Pancreas (tissue), 10 donors: ENCODE measurements at regions not wholly inside any gene's neighbourhood (a gene's known extent, or its start where the extent isn't known, plus 50 kb on each side); places are given as distances from the start of the nearest gene placed in this dataset.

Experiments
- ATAC-seq, 4 donors: fragments of 200-7000 bp; cut with Tn5 transposase; one replicate each; pipeline versions ENCODE4 v1.8.0 to v1.9.1; 2020; ENCODE audit warnings: mild to moderate bottlenecking in 4 of 4, moderate library complexity in 4 of 4
- DNase-seq, 6 donors: peaks; one replicate each; pipeline ENCODE4 v3.0.0-alpha.2; 2020
- FAIRE-seq: peaks from 2 replicates; lab custom pipeline; 2012; peaks lifted over from hg19 to GRCh38; lab: Jason Lieb, UNC
- H3K27ac ChIP-seq, 4 donors: fragments of 200-600 bp; sonication (generic); 1 replicate in 3 of 4; 2 replicates in 1 of 4; pipeline versions ENCODE4 v1.5.0 to v1.8.0; 2020
- H3K27me3 ChIP-seq, 4 donors: fragments of 200-600 bp; one replicate each; pipeline ENCODE4 v1.8.0; 2021
- H3K36me3 ChIP-seq, 3 donors: fragments of 200-600 bp; sonication (generic) in 1 of 3; one replicate each; pipeline versions ENCODE4 v1.5.0 to v1.8.0; 2020 to 2021
- H3K4me1 ChIP-seq, 3 donors: fragments of 200-600 bp; one replicate each; pipeline ENCODE4 v1.8.0; 2021
- H3K4me3 ChIP-seq, 4 donors: fragments of 200-600 bp; sonication (generic) in 2 of 4; one replicate each; pipeline versions ENCODE4 v1.5.0 to v1.8.0; 2020 to 2021
- H3K9me3 ChIP-seq, 4 donors: fragments of 200-600 bp; one replicate each; pipeline ENCODE4 v1.8.0; 2021
- CTCF ChIP-seq, 4 donors: fragments of 200-600 bp; sonication (generic) in 3 of 4; IDR thresholded peaks; one replicate each; pipeline versions ENCODE4 v1.5.0 to v1.8.0; 2021; ENCODE audit warnings: antibody characterized with exemption in 4 of 4
- WGBS, 2 donors: extraction: QIAGEN DNeasy Blood & Tissue Kit; methylation state at CpG; one replicate each; pipeline ENCODE4 v1.1.7; 2013; 5-methylcytosine and 5-hydroxymethylcytosine counted together
- intact Hi-C, 3 donors: fragments of 100-400 bp; cut with DNase I; formaldehyde crosslinking; loops; one replicate each; pipeline versions ENCODE4 v1.11.1 to v1.14.2; 2022
- donor health status: healthy with polysubstance abuse.
- donor health status: DM: no; HTN: no; CAD: no; lungs with moderate emphysema.
- donor health status: DM: no; HTN: no; CAD: no.
- donor health status: control.
- donor health status: control.
- donor health status: Bipolar disorder and iron deficiency.
- donor health status: DM: yes; HTN: yes; CAD: no.
- donor health status: DM: no; HTN: no; CAD: no.
- donor health status: DM: no; HTN: no; CAD: no.
- donor health status: DM: yes; HTN: yes; CAD: no.

GRCh38 chr3:80357761-80358160, 590.0 kb upstream of the ROBO1 start:
- H3K4me1 ChIP-seq, result no peaks in the 10 kb centered on the region
- no peaks in the 10 kb centered on the region for H3K9me3 ChIP-seq
- ATAC-seq, result no peak
- H3K36me3 ChIP-seq, result no peaks in the 10 kb centered on the region
- no peak overlapping the region for H3K27ac ChIP-seq
- H3K4me3 ChIP-seq, result no peak overlapping the region
- TF ChIP-seq CTCF (IDR thresholded peaks at IDR 0.05), result no peak
- intact Hi-C loops, result no loop called here
- DNase-seq, result no peak
- no peaks in the 10 kb centered on the region for H3K27me3 ChIP-seq
- no peak for FAIRE-seq

DNA sequence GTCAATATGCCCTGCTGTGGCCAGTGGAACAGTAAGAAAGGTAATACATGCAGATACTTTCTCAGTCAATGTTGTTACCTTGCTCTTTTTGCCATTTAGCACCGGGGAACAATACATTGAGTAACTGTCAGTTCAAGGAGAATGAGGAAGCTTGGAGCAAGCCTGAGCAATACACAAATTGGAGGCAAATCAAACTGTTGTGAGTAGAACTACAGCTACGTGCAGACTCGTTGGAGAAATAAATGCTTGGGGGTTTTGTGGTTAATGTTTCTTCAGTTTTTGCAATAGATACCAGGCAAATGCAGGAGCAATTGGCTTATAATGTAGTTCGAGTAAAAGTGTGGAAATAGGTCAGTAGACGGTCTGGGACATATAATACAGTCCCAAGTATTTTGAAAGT, 587.3 kb upstream of the ROBO1 start:
- TF ChIP-seq CTCF (IDR thresholded peaks at IDR 0.05), result no peak
- FAIRE-seq (no peak), DNase-seq (no peak), ATAC-seq (no peak)
- H3K27me3 ChIP-seq, result no peaks in the 10 kb centered on the region
- intact Hi-C loops, result no loop called here
- no peak overlapping the region for H3K4me3 ChIP-seq
- H3K36me3 ChIP-seq, result no peaks in the 10 kb centered on the region
- no peak overlapping the region for H3K27ac ChIP-seq
- no peaks in the 10 kb centered on the region for H3K9me3 ChIP-seq
- 33 to 40% methylated on average over 5 of the region's 5 CpGs for WGBS, 2 donors
- H3K4me1 ChIP-seq, result no peaks in the 10 kb centered on the region

DNA sequence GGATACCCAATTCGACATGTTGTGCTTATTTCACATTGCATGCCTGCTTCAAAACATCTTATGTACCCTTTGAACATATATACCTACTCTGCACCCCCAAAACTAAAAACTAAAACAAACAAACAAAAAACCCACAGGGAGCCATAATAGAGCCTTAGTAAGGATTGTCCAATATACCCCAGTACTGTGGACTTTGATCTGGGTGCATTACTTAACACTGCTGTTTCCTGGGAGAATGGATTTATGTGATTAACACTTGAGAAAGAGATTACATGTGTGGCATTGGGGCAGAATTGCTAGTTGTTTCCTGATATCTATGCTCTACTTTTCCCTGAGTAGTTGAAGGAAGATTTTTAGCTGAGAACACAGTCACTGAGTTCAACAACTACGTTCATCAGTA, 583.4 kb upstream of the ROBO1 start:
- Histone ChIP-seq H3K4me3 (no peak overlapping the region), H3K36me3 (no peaks in the 10 kb centered on the region), H3K27ac (no peak overlapping the region), H3K27me3 (no peaks in the 10 kb centered on the region), H3K4me1 (no peaks in the 10 kb centered on the region), H3K9me3 (no peaks in the 10 kb centered on the region)
- FAIRE-seq (no peak), ATAC-seq (no peak), DNase-seq (no peak)
- WGBS, 2 donors, result 45 to 60% methylated on average over 2 of the region's 2 CpGs
- TF ChIP-seq CTCF (IDR thresholded peaks at IDR 0.05), result no peak
- intact Hi-C loops, result no loop called here

- no peaks in the 10 kb centered on the region for H3K4me1 ChIP-seq
- no peaks in the 10 kb centered on the region for H3K27me3 ChIP-seq
- FAIRE-seq (no peak), ATAC-seq (no peak), DNase-seq (no peak)
- H3K9me3 ChIP-seq, result no peaks in the 10 kb centered on the region
- WGBS, 2 donors, result 60 to 83% methylated on average over 4 of the region's 4 CpGs
- no peaks in the 10 kb centered on the region for H3K36me3 ChIP-seq
- H3K27ac ChIP-seq, result no peak overlapping the region
- no peak overlapping the region for H3K4me3 ChIP-seq
- intact Hi-C loops, result no loop called here
- no peak for TF ChIP-seq CTCF (IDR thresholded peaks at IDR 0.05)
Measured at GRCh38 chr3:80350771-80351170, 583.0 kb upstream of the ROBO1 start.

DNA sequence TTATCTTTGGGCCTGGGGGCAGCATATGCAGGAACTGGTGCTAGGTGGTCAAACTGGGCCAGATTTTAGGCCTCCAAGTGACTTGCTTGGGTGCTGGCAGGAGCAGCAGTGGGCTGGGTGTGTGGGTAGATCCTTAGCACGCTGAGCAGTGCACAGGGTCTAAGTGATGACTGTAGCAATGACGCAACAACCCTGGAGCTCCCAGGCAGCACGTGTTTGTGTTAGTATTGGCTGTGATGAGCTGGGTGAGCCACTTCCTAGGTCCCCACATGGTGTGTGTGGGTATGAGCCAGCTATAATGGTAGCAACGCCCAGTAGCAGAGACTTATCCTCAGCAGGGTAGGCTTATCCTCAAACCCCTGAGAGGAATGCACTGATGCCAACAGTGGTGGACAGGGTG, 570.6 kb upstream of the ROBO1 start:
- no peak overlapping the region for H3K27ac ChIP-seq
- no peaks in the 10 kb centered on the region for H3K4me1 ChIP-seq
- H3K9me3 ChIP-seq, result no peaks in the 10 kb centered on the region
- no peak for TF ChIP-seq CTCF (IDR thresholded peaks at IDR 0.05)
- DNase-seq, result no peak
- WGBS, 2 donors, result 52 to 66% methylated on average over 4 of the region's 4 CpGs
- intact Hi-C loops, result no loop called here
- no peak for ATAC-seq
- no peaks in the 10 kb centered on the region for H3K27me3 ChIP-seq
- no peaks in the 10 kb centered on the region for H3K36me3 ChIP-seq
- no peak overlapping the region for H3K4me3 ChIP-seq
- FAIRE-seq, result no peak
